ENCODE measurements at regions not wholly inside any gene's neighbourhood (a gene's known extent, or its start where the extent isn't known, plus 50 kb on each side); places are given as distances from the start of the nearest gene placed in this dataset.

GRCh38 chr7:69364813-69365643 is 233.2 kb upstream of the AUTS2 start:
- 61 to 75% methylated on average over 9 of the region's 9 CpGs for WGBS, 2 donors
- H3K9me3 ChIP-seq: no peaks in the 10 kb centered on the region
- H3K4me1 ChIP-seq: no peaks in the 10 kb centered on the region
- intact Hi-C loops (cut with DNase I): no loop called here
- peak overlapping the region in 1 of 4 donors; percentile 3 for H3K4me3 ChIP-seq
- no peak for DNase-seq
- H3K27me3 ChIP-seq: no peaks in the 10 kb centered on the region
- TF ChIP-seq CTCF (IDR thresholded peaks at IDR 0.05) (no peak), POLR2A (IDR thresholded peaks at IDR 0.05) (no peak)
- no peak overlapping the region for H3K27ac ChIP-seq
- H3K36me3 ChIP-seq: no peaks in the 10 kb centered on the region

DNA sequence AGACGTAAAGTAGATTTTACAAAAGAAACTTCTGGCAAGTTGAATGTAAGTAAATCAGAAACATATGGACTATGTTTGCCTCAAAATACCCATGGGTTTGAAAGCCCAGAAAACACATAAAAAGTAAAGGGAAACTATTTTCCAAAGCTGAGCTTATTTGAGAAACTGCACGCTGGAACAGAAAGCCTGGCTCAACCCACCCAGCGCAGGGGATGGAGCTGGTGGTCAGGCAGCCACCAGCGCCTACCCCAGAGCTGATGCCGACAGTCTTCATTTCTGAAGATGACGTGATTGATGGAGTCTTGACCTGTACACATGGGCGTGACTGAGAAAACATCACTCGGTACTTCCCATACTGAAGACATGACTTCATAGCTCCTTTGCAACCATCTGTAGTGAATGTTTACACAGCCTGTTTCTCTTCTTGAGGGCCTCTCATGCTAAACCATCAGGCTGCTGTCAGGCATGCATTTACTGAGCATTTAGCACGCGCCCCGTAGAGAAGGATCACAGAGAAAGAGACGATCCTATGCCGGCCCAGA is 232.6 kb upstream of the AUTS2 start:
- no peaks in the 10 kb centered on the region for H3K27me3 ChIP-seq
- DNase-seq: no peak
- no peaks in the 10 kb centered on the region for H3K4me1 ChIP-seq
- no peaks in the 10 kb centered on the region for H3K9me3 ChIP-seq
- peak overlapping the region in 1 of 4 donors; percentile 3 for H3K4me3 ChIP-seq
- WGBS, 2 donors: 51 to 55% methylated on average over 9 to 13 of the region's 13 CpGs
- intact Hi-C loops (cut with DNase I): no loop called here
- H3K27ac ChIP-seq: peak overlapping the region in 1 of 4 donors; percentile 9
- TF ChIP-seq CTCF (IDR thresholded peaks at IDR 0.05) (no peak), POLR2A (IDR thresholded peaks at IDR 0.05) (no peak)
- no peaks in the 10 kb centered on the region for H3K36me3 ChIP-seq

DNA sequence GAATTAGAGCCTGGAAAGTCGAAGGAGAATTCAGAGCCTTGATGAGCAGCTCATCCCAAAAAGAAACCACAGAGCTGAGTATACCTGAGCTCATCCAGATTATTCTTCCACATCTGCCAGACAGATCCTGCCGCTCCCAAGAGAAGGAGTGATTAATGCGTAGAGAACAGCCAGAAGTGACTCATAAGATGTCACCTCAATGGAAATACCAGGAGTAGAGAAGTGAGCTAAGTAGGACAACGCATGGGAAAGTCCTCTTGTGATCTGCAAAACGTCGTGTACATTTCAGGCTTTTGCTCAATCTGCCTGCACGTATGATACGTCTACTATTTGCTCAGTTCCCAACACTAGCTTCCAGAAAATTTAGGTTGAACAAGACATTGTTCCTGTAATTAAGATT is 230.5 kb upstream of the AUTS2 start:
- no peaks in the 10 kb centered on the region for H3K36me3 ChIP-seq
- no peak for TF ChIP-seq POLR2A (IDR thresholded peaks at IDR 0.05)
- TF ChIP-seq CTCF (IDR thresholded peaks at IDR 0.05): no peak
- no peak for DNase-seq
- no peaks in the 10 kb centered on the region for H3K9me3 ChIP-seq
- 43 to 65% methylated on average over 7 to 8 of the region's 8 CpGs for WGBS, 2 donors
- no peaks in the 10 kb centered on the region for H3K4me1 ChIP-seq
- no peak overlapping the region for H3K4me3 ChIP-seq
- H3K27ac ChIP-seq: no peak overlapping the region
- no peaks in the 10 kb centered on the region for H3K27me3 ChIP-seq
- intact Hi-C loops (cut with DNase I): no loop called here

DNA sequence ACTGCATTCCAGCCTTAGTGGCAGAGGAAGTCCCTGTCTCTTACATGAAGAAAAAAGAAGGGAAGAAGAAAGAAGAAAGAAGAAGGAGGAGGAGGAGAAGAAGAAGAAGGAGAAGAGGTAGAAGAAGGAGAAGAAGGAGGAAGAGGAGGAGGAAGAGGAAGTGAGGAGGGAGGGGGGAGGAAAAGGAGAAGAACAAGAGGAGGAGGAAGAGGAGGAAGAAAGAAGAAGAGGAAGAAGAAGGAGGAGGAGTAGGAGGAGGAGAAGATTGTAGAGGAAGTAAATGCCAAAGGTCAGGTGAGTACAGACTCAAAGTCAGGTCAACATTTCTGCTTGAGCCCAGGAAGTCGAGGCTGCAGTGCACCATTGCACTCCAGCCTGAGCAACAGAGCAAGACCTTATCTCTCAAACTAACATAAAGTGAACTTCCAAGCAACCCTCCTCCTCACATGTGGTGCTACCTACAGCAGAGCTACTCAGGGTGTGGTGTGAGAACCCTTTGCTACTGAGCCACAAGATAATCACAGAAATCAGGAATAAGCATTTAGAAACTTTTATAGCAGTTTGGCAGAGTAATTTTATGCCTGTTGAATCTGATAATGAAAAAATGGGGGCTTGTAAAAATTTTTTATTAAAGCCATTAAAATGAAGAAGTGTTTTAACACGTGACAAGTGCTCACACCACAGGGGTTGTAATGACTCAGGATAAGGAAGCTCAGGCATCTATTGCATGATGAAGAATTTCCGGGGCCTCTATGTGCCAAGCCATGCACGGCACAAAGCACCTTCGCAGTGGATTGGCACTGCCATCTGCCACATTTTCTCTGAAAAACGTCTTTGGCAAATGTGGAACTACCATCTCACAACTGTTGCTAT is 224.9 kb upstream of the AUTS2 start:
- Histone ChIP-seq H3K27ac (no peak overlapping the region), H3K27me3 (no peaks in the 10 kb centered on the region), H3K4me3 (no peak overlapping the region), H3K9me3 (no peaks in the 10 kb centered on the region), H3K36me3 (no peaks in the 10 kb centered on the region), H3K4me1 (peaks cover 0 to 6% (median 0%) of the 10 kb centered on the region in 3 donors)
- WGBS, 2 donors: 47 to 51% methylated on average over 6 of the region's 6 CpGs
- TF ChIP-seq CTCF (IDR thresholded peaks at IDR 0.05) (no peak), POLR2A (IDR thresholded peaks at IDR 0.05) (no peak)
- intact Hi-C loops (cut with DNase I): no loop called here
- no peak for DNase-seq

- 50 to 68% methylated on average over 5 of the region's 5 CpGs for WGBS, 2 donors
- Histone ChIP-seq H3K9me3 (no peaks in the 10 kb centered on the region), H3K27ac (no peak overlapping the region), H3K36me3 (no peaks in the 10 kb centered on the region), H3K4me1 (peaks cover 0 to 6% (median 0%) of the 10 kb centered on the region in 3 donors), H3K4me3 (no peak overlapping the region), H3K27me3 (no peaks in the 10 kb centered on the region)
- intact Hi-C loops (cut with DNase I): no loop called here
- TF ChIP-seq POLR2A (IDR thresholded peaks at IDR 0.05) (no peak), CTCF (IDR thresholded peaks at IDR 0.05) (no peak)
- no peak for DNase-seq
Measured at GRCh38 chr7:69374044-69374425, 224.2 kb upstream of the AUTS2 start.
